Fibroblast of villous mesenchyme (primary cell): ENCODE measurements at regions not wholly inside any gene's neighbourhood (a gene's known extent, or its start where the extent isn't known, plus 50 kb on each side); places are given as distances from the start of the nearest gene placed in this dataset.

Source experiments
- DNase-seq: peaks from one replicate; pipeline ENCODE4 v3.0.0-alpha.2; 2010; ENCODE audit warnings: low read depth
- H3K4me3 ChIP-seq: 2 replicates; pipeline ENCODE4 v1.5.1; 2011; ENCODE audit warnings: low read depth, mild to moderate bottlenecking, low read length
- CTCF ChIP-seq: IDR thresholded peaks from 2 replicates; pipeline ENCODE4 v1.5.1; 2012; ENCODE audit warnings: low read depth, mild to moderate bottlenecking, low read length; ENCODE audit not compliant: insufficient read depth

GRCh38 chr7:3107228-3107763 is 63.6 kb upstream of the CARD11 start:
- H3K4me3 ChIP-seq: no peak overlapping the region
- no peak for TF ChIP-seq CTCF
- DNase-seq: no peak

- no peak for DNase-seq
- H3K4me3 ChIP-seq: no peak overlapping the region
- no peak for TF ChIP-seq CTCF
Observed at GRCh38 chr7:3107889-3108570, 64.4 kb upstream of the CARD11 start.

GRCh38 chr7:3109311-3109915 is 65.7 kb upstream of the CARD11 start:
- no peak for DNase-seq
- no peak for TF ChIP-seq CTCF

GRCh38 chr7:3112479-3113134 is 68.9 kb upstream of the CARD11 start:
- H3K4me3 ChIP-seq: no peak overlapping the region
- no peak for DNase-seq
- no peak for TF ChIP-seq CTCF

More at GRCh38 chr7:3109311-3109915, 65.7 kb upstream of the CARD11 start:
- no peak overlapping the region for H3K4me3 ChIP-seq

- DNase-seq: no peak
- no peak for TF ChIP-seq CTCF
- H3K4me3 ChIP-seq: no peak overlapping the region
Observed at GRCh38 chr7:3114917-3115316, 71.2 kb upstream of the CARD11 start.

- no peak overlapping the region for H3K4me3 ChIP-seq
- DNase-seq: no peak
- no peak for TF ChIP-seq CTCF
Observed at GRCh38 chr7:3117081-3117480, 73.4 kb upstream of the CARD11 start.
